ENCODE measurements at regions not wholly inside any gene's neighbourhood (a gene's known extent, or its start where the extent isn't known, plus 50 kb on each side); places are given as distances from the start of the nearest gene placed in this dataset.
A peak's percentile ranks its signal among the peaks of the same experiment; 100 is the strongest.
"Not testable (repeated sequence)": the region's sequence is repeated elsewhere in the genome, so short reads cannot be mapped to it uniquely, and the experiment has no call there.

- no peak for DNase-seq
These were observed 101.8 kb downstream of the ESM1 start for GRCh38 chr5:54883374-54884194.

- DNase-seq, result no peak
These were observed 102.6 kb downstream of the ESM1 start for GRCh38 chr5:54882841-54883240.

- DNase-seq, result no peak
These were observed 103.3 kb downstream of the ESM1 start for GRCh38 chr5:54882101-54882500.

- DNase-seq, result peak; percentile 60
These were observed 103.9 kb downstream of the ESM1 start for GRCh38 chr5:54881286-54882005.

GRCh38 chr5:54876976-54877375 lies 108.4 kb downstream of the ESM1 start:
- no peak for DNase-seq

GRCh38 chr5:54876556-54876955 lies 108.8 kb downstream of the ESM1 start:
- no peak for DNase-seq

- DNase-seq, result no peak
These were observed 110.9 kb downstream of the ESM1 start for GRCh38 chr5:54874337-54875021.

- DNase-seq, result no peak
These were observed 111.7 kb downstream of the ESM1 start for GRCh38 chr5:54873691-54874090.

GRCh38 chr5:54872810-54873209 lies 112.6 kb downstream of the ESM1 start:
- DNase-seq, result no peak

GRCh38 chr5:54870271-54870670 lies 115.1 kb downstream of the ESM1 start:
- DNase-seq, result no peak

GRCh38 chr5:54869691-54870090 lies 115.7 kb downstream of the ESM1 start:
- no peak for DNase-seq

- peak; percentile 48 for DNase-seq
These were observed 116.6 kb downstream of the ESM1 start for GRCh38 chr5:54868511-54869483.

- no peak for DNase-seq
These were observed 118.0 kb downstream of the ESM1 start for GRCh38 chr5:54867310-54867944.

GRCh38 chr5:54864911-54865515 lies 120.4 kb downstream of the ESM1 start:
- DNase-seq, result not testable (repeated sequence)

GRCh38 chr5:54862036-54862435 lies 123.4 kb downstream of the ESM1 start:
- no peak for DNase-seq

GRCh38 chr5:54861212-54861894 lies 124.0 kb downstream of the ESM1 start:
- DNase-seq, result no peak

GRCh38 chr5:54860321-54860720 lies 125.1 kb downstream of the ESM1 start:
- DNase-seq, result no peak

- no peak for DNase-seq
These were observed 126.1 kb downstream of the ESM1 start for GRCh38 chr5:54859316-54859715.

GRCh38 chr5:54854883-54855581 lies 130.4 kb downstream of the ESM1 start:
- DNase-seq, result no peak

- DNase-seq, result no peak
These were observed 133.4 kb downstream of the ESM1 start for GRCh38 chr5:54852007-54852406.
